HCT116 (cell line): ENCODE measurements at regions not wholly inside any gene's neighbourhood (a gene's known extent, or its start where the extent isn't known, plus 50 kb on each side); places are given as distances from the start of the nearest gene placed in this dataset.

Experiments
- ATAC-seq: fragments of 200-7000 bp; cut with Tn5 transposase; 2 replicates; pipeline ENCODE4 v1.9.1; 2020; ENCODE audit warnings: mild to moderate bottlenecking, moderate library complexity
- BruUV-seq: library from RNA; stranded (reverse); fragments of 400-500 nt; replicated peaks from 2 replicates; lab custom pipeline; 2021; lab: Mats Ljungman, UMichigan
- CTCF ChIA-PET: fragments of 300-600 bp; sonication (Branson Sonifier 250); formaldehyde crosslinking; loops from one replicate; lab custom pipeline; 2021; ENCODE audit warnings: antibody characterized with exemption; lab: Charles Lee
- POLR2A ChIA-PET: fragments of 300-600, 350-600 bp; sonication (Branson Sonifier 250); formaldehyde crosslinking; loops from one replicate; lab custom pipeline; 2021; ENCODE audit warnings: antibody characterized with exemption; lab: Charles Lee
- RAD21 ChIA-PET, 2 experiments: fragments of 300-600 bp; sonication (Branson Sonifier 250); formaldehyde crosslinking; loops; one replicate each; lab custom pipeline; 2023; ENCODE audit warnings: low total read pairs in 2 of 2; ENCODE audit not compliant: uncharacterized antibody in 2 of 2, unreplicated experiment in 2 of 2, low non-redundant PET in 1 of 2; lab: Charles Lee
- DNase-seq: peaks from one replicate; pipeline ENCODE4 v3.0.0-alpha.2; 2010; ENCODE audit warnings: low read depth, low spot score
- H2AFZ ChIP-seq: fragments of 200-600 bp; shearing (Covaris generic), sonication (generic); 2 replicates; pipeline ENCODE4 v1.6.1; 2017; ENCODE audit warnings: low read depth, mixed run types, mixed read lengths, antibody characterized with exemption, low read length; ENCODE audit not compliant: poor library complexity, severe bottlenecking
- H3K27ac ChIP-seq: 2 replicates; pipeline ENCODE4 v1.5.1; 2012; ENCODE audit warnings: low read depth, low read length
- H3K27me3 ChIP-seq: fragments of 200-600 bp; sonication (generic); 2 replicates; pipeline ENCODE4 v1.6.1; 2016; ENCODE audit warnings: mixed run types, low read length, mixed read lengths; ENCODE audit not compliant: insufficient read depth
- H3K36me3 ChIP-seq, 2 experiments: fragments of 200-500 bp in 1 of 2; fragments of 200-600 bp in 1 of 2; sonication (Bioruptor generic) in 1 of 2; sonication (generic) in 1 of 2; 2 replicates each; pipeline versions ENCODE4 v1.5.1 to v1.6.1; 2014 to 2016; ENCODE audit warnings: low read length in 2 of 2, inconsistent platforms in 1 of 2, mixed read lengths in 1 of 2, mixed run types in 1 of 2; ENCODE audit not compliant: insufficient read depth in 2 of 2, control insufficient read depth in 1 of 2
- H3K4me1 ChIP-seq, 2 experiments: fragments of 200-600 bp in 1 of 2; sonication (generic) in 1 of 2; 2 replicates each; pipeline versions ENCODE4 v1.5.1 to v1.6.1; 2012 to 2017; ENCODE audit warnings: low read length in 2 of 2, inconsistent platforms in 1 of 2, mild to moderate bottlenecking in 1 of 2, mixed read lengths in 1 of 2, mixed run types in 1 of 2, moderate library complexity in 1 of 2; ENCODE audit not compliant: insufficient read depth in 2 of 2, control insufficient read depth in 1 of 2
- H3K4me2 ChIP-seq: fragments of 200-600 bp; sonication (generic); 2 replicates; pipeline ENCODE4 v1.6.1; 2017; ENCODE audit warnings: mixed run types, low read length, mixed read lengths
- H3K4me3 ChIP-seq, 2 experiments: fragments of 200-600 bp in 1 of 2; sonication (generic) in 1 of 2; replicated peaks in 1 of 2; 2 replicates each; pipeline ENCODE4 v1.5.1; 2011 to 2016; ENCODE audit warnings: low read length in 2 of 2, control low read depth in 1 of 2, low read depth in 1 of 2, mild to moderate bottlenecking in 1 of 2, mixed read lengths in 1 of 2, mixed run types in 1 of 2
- H3K79me2 ChIP-seq: fragments of 200-600 bp; sonication (generic); 2 replicates; pipeline ENCODE4 v1.6.1; 2017; ENCODE audit warnings: mild to moderate bottlenecking, mixed run types, low read length, moderate library complexity, mixed read lengths; ENCODE audit not compliant: insufficient read depth
- H3K9ac ChIP-seq: fragments of 200-600 bp; sonication (generic); 2 replicates; pipeline ENCODE4 v1.6.1; 2016; ENCODE audit warnings: low read length, mixed read lengths
- H3K9me2 ChIP-seq: fragments of 200-600 bp; sonication (generic), shearing (Covaris generic); 2 replicates; pipeline ENCODE4 v1.6.1; 2017; ENCODE audit warnings: mixed run types, mild to moderate bottlenecking, moderate library complexity; ENCODE audit not compliant: insufficient read depth
- H3K9me3 ChIP-seq, 2 experiments: fragments of 200-500 bp in 1 of 2; fragments of 200-600 bp in 1 of 2; sonication (Bioruptor generic) in 1 of 2; sonication (generic) in 1 of 2; 2 replicates each; pipeline ENCODE4 v1.6.1; 2014 to 2017; ENCODE audit warnings: low read length in 2 of 2, mixed read lengths in 2 of 2, inconsistent platforms in 1 of 2, low read depth in 1 of 2, mild to moderate bottlenecking in 1 of 2, mixed run types in 1 of 2, moderate library complexity in 1 of 2; ENCODE audit not compliant: control insufficient read depth in 1 of 2, insufficient read depth in 1 of 2
- H4K20me1 ChIP-seq: fragments of 200-600 bp; sonication (generic), shearing (Covaris generic); 2 replicates; pipeline ENCODE4 v1.6.1; 2017; ENCODE audit warnings: mixed run types, mild to moderate bottlenecking, moderate library complexity; ENCODE audit not compliant: insufficient read depth
- CBX3 ChIP-seq: IDR thresholded peaks from 2 replicates; pipeline ENCODE4 v1.6.1; 2012; ENCODE audit warnings: low read depth
- CEBPB ChIP-seq: IDR thresholded peaks from 2 replicates; pipeline ENCODE4 v1.6.1; 2012; ENCODE audit warnings: low read depth
- CTCF ChIP-seq, 3 experiments: fragments of 200-600 bp in 1 of 3; sonication (generic) in 1 of 3; IDR thresholded peaks in 2 of 3; conservative IDR thresholded peaks in 1 of 3; 2 replicates each; pipeline ENCODE4 v1.5.1; 2012 to 2017; ENCODE audit warnings: low read depth in 2 of 3, low read length in 2 of 3, antibody characterized with exemption in 1 of 3, borderline replicate concordance in 1 of 3, control low read depth in 1 of 3, mild to moderate bottlenecking in 1 of 3, mixed read lengths in 1 of 3, mixed run types in 1 of 3, moderate library complexity in 1 of 3; ENCODE audit not compliant: insufficient read depth in 1 of 3
- ELF1 ChIP-seq: IDR thresholded peaks from 2 replicates; pipeline ENCODE4 v1.6.1; 2012; ENCODE audit warnings: low read depth, borderline replicate concordance
- EZH2 ChIP-seq: fragments of 200-600 bp; sonication (generic); IDR thresholded peaks from 2 replicates; pipeline ENCODE4 v1.6.1; 2017; ENCODE audit warnings: antibody characterized with exemption, mixed run types
- EZH2phosphoT487 ChIP-seq: fragments of 200-600 bp; IDR thresholded peaks from 2 replicates; pipeline ENCODE4 v1.6.1; 2018; ENCODE audit warnings: antibody characterized with exemption, borderline replicate concordance
- FOSL1 ChIP-seq: IDR thresholded peaks from 2 replicates; pipeline ENCODE4 v1.6.1; 2012; ENCODE audit warnings: low read depth
- JUND ChIP-seq: IDR thresholded peaks from 2 replicates; pipeline ENCODE4 v1.6.1; 2012
- MAX ChIP-seq: IDR thresholded peaks from 2 replicates; pipeline ENCODE4 v1.6.1; 2012
- POLR2A ChIP-seq: IDR thresholded peaks from 2 replicates; pipeline ENCODE4 v1.7.0; 2011; ENCODE audit warnings: borderline replicate concordance; ENCODE audit not compliant: insufficient read depth, insufficient read length; ENCODE audit errors: extremely low read depth
- POLR2AphosphoS5 ChIP-seq: IDR thresholded peaks from 2 replicates; pipeline ENCODE4 v1.6.1; 2011; ENCODE audit warnings: mild to moderate bottlenecking, low read depth, low read length, moderate library complexity
- REST ChIP-seq: IDR thresholded peaks from 2 replicates; pipeline ENCODE4 v1.6.1; 2012; ENCODE audit warnings: low read depth
- SIN3A ChIP-seq: IDR thresholded peaks from 2 replicates; pipeline ENCODE4 v1.6.1; 2012; ENCODE audit warnings: low read depth
- SP1 ChIP-seq: IDR thresholded peaks from 2 replicates; pipeline ENCODE4 v1.6.1; 2012; ENCODE audit warnings: low read depth
- SRF ChIP-seq: IDR thresholded peaks from 2 replicates; pipeline ENCODE4 v1.6.1; 2012; ENCODE audit warnings: low read depth
- YY1 ChIP-seq: IDR thresholded peaks from 2 replicates; pipeline ENCODE4 v1.6.1; 2011; ENCODE audit warnings: low read length, low read depth, moderate library complexity, mild to moderate bottlenecking; ENCODE audit not compliant: insufficient replicate concordance; ENCODE audit errors: extremely low read depth
- ZBTB33 ChIP-seq: IDR thresholded peaks from 2 replicates; pipeline ENCODE4 v1.6.1; 2011; ENCODE audit warnings: mild to moderate bottlenecking, low read length, moderate library complexity; ENCODE audit not compliant: insufficient replicate concordance; ENCODE audit errors: extremely low read depth
- ZNF274 ChIP-seq: fragments of 200-500 bp; sonication (Bioruptor generic); IDR thresholded peaks from 2 replicates; pipeline ENCODE4 v1.6.1; 2014; ENCODE audit warnings: mild to moderate bottlenecking, low read depth, low read length, inconsistent platforms
- intact Hi-C: fragments of 100-400 bp; cut with micrococcal nuclease; formaldehyde crosslinking; loops from 2 replicates; pipeline ENCODE4 v1.10.0; 2022

- POLR2A ChIA-PET: no interaction called here
- no peaks in the 10 kb centered on the region for H3K36me3 ChIP-seq
- no peak for TF ChIP-seq ZNF274
- no peak for TF ChIP-seq YY1
- no peak for TF ChIP-seq EZH2phosphoT487
- no peak for TF ChIP-seq EZH2
- TF ChIP-seq REST: no peak
- no peak for TF ChIP-seq SIN3A
- TF ChIP-seq CEBPB: no peak
- TF ChIP-seq POLR2AphosphoS5: no peak
- no peak for TF ChIP-seq SP1
- no peak for TF ChIP-seq ZBTB33
- TF ChIP-seq ELF1: no peak
- no peak for TF ChIP-seq CTCF (IDR thresholded peaks at IDR 0.05 in 2 of 3, conservative IDR thresholded peaks at IDR 0.05 in 1 of 3; ENCODE audit: borderline replicate concordance in 1 of 3, insufficient read depth in 1 of 3, low read depth in 2 of 3, low read length in 2 of 3)
- no peak for TF ChIP-seq POLR2A
- no peak for TF ChIP-seq JUND
- TF ChIP-seq CBX3: no peak
- no peak for TF ChIP-seq SRF
- no peak for TF ChIP-seq FOSL1
- no peak for TF ChIP-seq MAX
- TF ChIP-seq, all 23 proteins: peak for 0
- H3K4me3 ChIP-seq: no peak overlapping the region
- H3K9me3 ChIP-seq: no peaks in the 10 kb centered on the region
- no peaks in the 10 kb centered on the region for H4K20me1 ChIP-seq
- H2AFZ ChIP-seq: no peak overlapping the region
- no TSS peak for BruUV-seq
- intact Hi-C loops: no loop called here
- RAD21 ChIA-PET: no interaction called here
- CTCF ChIA-PET: no interaction called here
- no peaks in the 10 kb centered on the region for H3K79me2 ChIP-seq
- no peak overlapping the region for H3K27ac ChIP-seq
- ATAC-seq (no peak), DNase-seq (no peak)
- no peaks in the 10 kb centered on the region for H3K4me1 ChIP-seq
- H3K9me2 ChIP-seq: no peaks in the 10 kb centered on the region
- H3K27me3 ChIP-seq: no peaks in the 10 kb centered on the region
- H3K9ac ChIP-seq: no peak overlapping the region
- no peak overlapping the region for H3K4me2 ChIP-seq
These were observed 1563.4 kb downstream of the C4orf33 start for GRCh38 chr4:130659320-130659719.
